ENCODE measurements at regions not wholly inside any gene's neighbourhood (a gene's known extent, or its start where the extent isn't known, plus 50 kb on each side); places are given as distances from the start of the nearest gene placed in this dataset.

DNA sequence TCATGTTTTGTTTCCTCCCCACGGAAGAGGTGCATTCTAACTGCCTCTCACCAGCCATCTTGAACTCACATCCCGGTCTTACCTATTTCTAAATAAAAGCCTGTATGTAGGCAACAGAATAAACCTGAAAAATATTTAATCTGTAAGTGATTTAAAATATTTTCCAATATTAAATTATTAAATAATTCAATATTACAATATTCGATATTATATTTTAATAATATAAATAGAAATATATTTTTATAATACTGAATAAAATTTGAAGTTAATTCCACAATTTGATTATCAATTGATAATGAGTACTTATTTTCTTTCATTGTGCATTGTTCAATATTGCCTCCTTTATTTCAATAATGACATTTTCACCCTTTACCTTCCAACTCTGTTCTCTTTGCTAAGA lies 404.4 kb downstream of the CYLC2 start:
- Histone ChIP-seq H3K79me1 (ENCODE audit: low read depth, low read length) (no peaks in the 10 kb centered on the region), H3K23ac (ENCODE audit: insufficient read length) (no peak overlapping the region), H2BK5ac (ENCODE audit: low read depth, low read length) (no peak overlapping the region), H3K4me3 (ENCODE audit: extremely low read depth in 1 of 4, insufficient read depth in 2 of 4, low read depth in 3 of 4, low read length in 4 of 4) (no peak overlapping the region), H3K79me2 (ENCODE audit: control insufficient read depth in 1 of 2, insufficient read depth in 2 of 2, low read length in 2 of 2) (no peaks in the 10 kb centered on the region), H2BK20ac (ENCODE audit: low read length) (no peak overlapping the region), H3K14ac (ENCODE audit: insufficient read length) (no peak overlapping the region), H2BK15ac (ENCODE audit: low read length) (no peak overlapping the region), H4K20me1 (replicated peaks in 1 of 2; ENCODE audit: control insufficient read depth in 1 of 2, insufficient read depth in 2 of 2, low read length in 2 of 2) (no peaks in the 10 kb centered on the region), H4K91ac (replicated peaks; ENCODE audit: insufficient read length, low read length) (no peak overlapping the region), H3K27me3 (replicated peaks in 1 of 4; ENCODE audit: control insufficient read depth in 3 of 4, extremely low read depth in 1 of 4, insufficient read depth in 3 of 4, low read length in 3 of 4) (no peaks in the 10 kb centered on the region), H3K4me2 (ENCODE audit: insufficient read depth in 1 of 2, low read depth in 2 of 2, low read length in 2 of 2) (no peak overlapping the region), H3K36me3 (ENCODE audit: control insufficient read depth in 2 of 4, insufficient read depth in 4 of 4, low read length in 3 of 4) (no peaks in the 10 kb centered on the region), H3K9me3 (ENCODE audit: insufficient read depth in 2 of 2, low read depth in 1 of 2, low read length in 1 of 2) (no peaks in the 10 kb centered on the region), H3K56ac (replicated peaks; ENCODE audit: insufficient read length, low read depth, low read length) (no peak overlapping the region), H3K23me2 (ENCODE audit: low read depth, low read length) (no peaks in the 10 kb centered on the region), H2BK12ac (ENCODE audit: low read depth, low read length) (no peak overlapping the region), H4K5ac (ENCODE audit: insufficient read length, low read depth, low read length) (no peak overlapping the region), H3K4ac (replicated peaks; ENCODE audit: insufficient read length, low read depth, low read length) (no peak overlapping the region), H3K4me1 (replicated peaks in 1 of 4; ENCODE audit: control insufficient read depth in 3 of 4, insufficient read depth in 4 of 4, low read length in 3 of 4) (no peaks in the 10 kb centered on the region), H3K9ac (replicated peaks in 1 of 4; ENCODE audit: extremely low read depth in 1 of 4, low read depth in 3 of 4, low read length in 3 of 4) (no peak overlapping the region), H3K27ac (ENCODE audit: low read depth, low read length) (no peak overlapping the region), H2AFZ (ENCODE audit: low read length) (no peak overlapping the region), H2AK5ac (ENCODE audit: low read depth, low read length) (no peak overlapping the region), H2BK120ac (replicated peaks; ENCODE audit: low read depth, low read length) (no peak overlapping the region), H4K8ac (ENCODE audit: extremely low read depth, insufficient read depth, low read length) (no peak overlapping the region), H3K18ac (ENCODE audit: extremely low read depth, low read length) (no peak overlapping the region)
- no peak for FAIRE-seq
- POLR2A ChIA-PET (ENCODE audit: partially characterized antibody): no interaction called here
- DNase-seq (ENCODE audit: low read depth in 1 of 2, low spot score in 2 of 2): no peak
- CTCF ChIA-PET (ENCODE audit: partially characterized antibody): no interaction called here
- WGBS, 2 experiments (ENCODE audit: extremely low coverage in 1 of 2, insufficient coverage in 1 of 2, insufficient read length in 1 of 2, insufficient replicate concordance in 2 of 2, low coverage in 1 of 2, low lambda C conversion rate in 2 of 2, missing lambda C conversion rate in 1 of 2): 92% methylated on average over 3 of the region's 3 CpGs; no CpG with 5 or more reads in 1 of the 2 experiments
- no peak for TF ChIP-seq KDM4A (IDR thresholded peaks at IDR 0.05; ENCODE audit: low read depth, low read length, severe bottlenecking)
- no peak for TF ChIP-seq PHF8 (conservative IDR thresholded peaks at IDR 0.05; ENCODE audit: low read depth, low read length)
- TF ChIP-seq ATF2 (IDR thresholded peaks at IDR 0.05; ENCODE audit: low read length): no peak
- no peak for TF ChIP-seq CHD2 (IDR thresholded peaks at IDR 0.05; ENCODE audit: low read length)
- TF ChIP-seq CTCF (IDR thresholded peaks at IDR 0.05; ENCODE audit: control extremely low read depth in 1 of 3, insufficient read depth in 1 of 3, low read depth in 1 of 3, low read length in 3 of 3): no peak
- no peak for TF ChIP-seq ATF3 (IDR thresholded peaks at IDR 0.05; ENCODE audit: insufficient read depth, low read depth, low read length)
- TF ChIP-seq HDAC2 (IDR thresholded peaks at IDR 0.05; ENCODE audit: borderline replicate concordance in 1 of 2, low read depth in 2 of 2, low read length in 2 of 2): no peak
- TF ChIP-seq RFX5 (IDR thresholded peaks at IDR 0.05; ENCODE audit: borderline replicate concordance, low read depth, low read length): no peak
- TF ChIP-seq TAF7 (optimal IDR thresholded peaks at IDR 0.05; ENCODE audit: borderline replicate concordance, low read depth, low read length): no peak
